ENCODE measurements at regions not wholly inside any gene's neighbourhood (a gene's known extent, or its start where the extent isn't known, plus 50 kb on each side); places are given as distances from the start of the nearest gene placed in this dataset.

GRCh38 chr15:61798631-61799030 is 261.6 kb downstream of the VPS13C start:
- DNase-seq (ENCODE audit: extremely low read depth, low read depth), result no peak
- H3K4me3 ChIP-seq (replicated peaks; ENCODE audit: low read depth, low read length), result no peak overlapping the region
- TF ChIP-seq, protein P1, sequence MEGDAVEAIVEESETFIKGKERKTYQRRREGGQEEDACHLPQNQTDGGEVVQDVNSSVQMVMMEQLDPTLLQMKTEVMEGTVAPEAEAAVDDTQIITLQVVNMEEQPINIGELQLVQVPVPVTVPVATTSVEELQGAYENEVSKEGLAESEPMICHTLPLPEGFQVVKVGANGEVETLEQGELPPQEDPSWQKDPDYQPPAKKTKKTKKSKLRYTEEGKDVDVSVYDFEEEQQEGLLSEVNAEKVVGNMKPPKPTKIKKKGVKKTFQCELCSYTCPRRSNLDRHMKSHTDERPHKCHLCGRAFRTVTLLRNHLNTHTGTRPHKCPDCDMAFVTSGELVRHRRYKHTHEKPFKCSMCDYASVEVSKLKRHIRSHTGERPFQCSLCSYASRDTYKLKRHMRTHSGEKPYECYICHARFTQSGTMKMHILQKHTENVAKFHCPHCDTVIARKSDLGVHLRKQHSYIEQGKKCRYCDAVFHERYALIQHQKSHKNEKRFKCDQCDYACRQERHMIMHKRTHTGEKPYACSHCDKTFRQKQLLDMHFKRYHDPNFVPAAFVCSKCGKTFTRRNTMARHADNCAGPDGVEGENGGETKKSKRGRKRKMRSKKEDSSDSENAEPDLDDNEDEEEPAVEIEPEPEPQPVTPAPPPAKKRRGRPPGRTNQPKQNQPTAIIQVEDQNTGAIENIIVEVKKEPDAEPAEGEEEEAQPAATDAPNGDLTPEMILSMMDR (IDR thresholded peaks at IDR 0.05; ENCODE audit: low read depth, low read length, missing control alignments), result no peak

DNA sequence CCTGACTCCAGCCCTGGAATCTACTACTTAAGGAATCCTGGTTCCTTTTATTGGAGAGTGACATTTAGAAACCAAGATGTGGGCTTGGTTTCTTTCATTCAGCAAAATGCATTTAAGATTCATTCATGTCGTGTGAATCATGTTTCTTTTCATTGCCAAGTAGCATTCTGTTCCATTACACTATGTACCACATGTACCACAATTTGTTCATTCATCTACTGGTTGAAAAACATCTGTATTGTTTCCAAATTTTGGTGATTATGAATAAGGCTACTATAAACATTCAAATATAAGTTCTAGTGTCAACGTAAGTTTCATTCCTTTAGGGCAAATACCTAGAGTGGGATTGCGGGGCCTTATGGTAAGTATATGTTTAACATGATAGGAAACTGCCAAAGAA is 264.2 kb downstream of the VPS13C start:
- TF ChIP-seq, protein P1 (IDR thresholded peaks at IDR 0.05; ENCODE audit: low read depth, low read length, missing control alignments), result no peak
- no peak overlapping the region for H3K4me3 ChIP-seq (replicated peaks; ENCODE audit: low read depth, low read length)
- no peak for DNase-seq (ENCODE audit: extremely low read depth, low read depth)

- no peak for DNase-seq (ENCODE audit: extremely low read depth, low read depth)
- TF ChIP-seq, protein P1 (IDR thresholded peaks at IDR 0.05; ENCODE audit: low read depth, low read length, missing control alignments), result no peak
These were observed 265.4 kb downstream of the VPS13C start for GRCh38 chr15:61794881-61795280.

DNA sequence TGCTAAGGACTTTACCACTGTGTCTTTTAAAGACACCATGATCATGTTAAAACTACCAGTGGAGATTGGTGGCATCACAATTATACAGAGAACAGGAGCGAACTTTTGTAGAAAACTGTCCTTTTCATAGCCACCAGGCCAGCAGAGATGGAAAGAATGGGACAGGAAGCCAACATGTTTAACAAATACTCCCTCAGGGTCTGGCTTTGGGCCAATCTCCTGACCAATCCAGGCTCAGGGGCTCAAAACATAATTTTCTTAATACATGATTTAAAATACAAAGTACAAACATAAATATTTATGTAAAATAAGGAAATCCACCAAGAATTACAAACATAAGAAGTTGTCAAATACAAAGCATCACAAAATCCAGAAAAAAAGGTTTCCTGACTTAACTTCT is 266.0 kb downstream of the VPS13C start:
- TF ChIP-seq, protein P1 (IDR thresholded peaks at IDR 0.05; ENCODE audit: low read depth, low read length, missing control alignments), result no peak
- H3K4me3 ChIP-seq (replicated peaks; ENCODE audit: low read depth, low read length), result no peak overlapping the region
- DNase-seq (ENCODE audit: extremely low read depth, low read depth), result no peak

More at GRCh38 chr15:61794881-61795280, 265.4 kb downstream of the VPS13C start:
- no peak overlapping the region for H3K4me3 ChIP-seq (replicated peaks; ENCODE audit: low read depth, low read length)

GRCh38 chr15:61784734-61785133 is 275.5 kb downstream of the VPS13C start:
- TF ChIP-seq, protein P1 (IDR thresholded peaks at IDR 0.05; ENCODE audit: low read depth, low read length, missing control alignments), result no peak
- DNase-seq (ENCODE audit: extremely low read depth, low read depth), result no peak
- H3K4me3 ChIP-seq (replicated peaks; ENCODE audit: low read depth, low read length), result no peak overlapping the region

- no peak for DNase-seq (ENCODE audit: extremely low read depth, low read depth)
- TF ChIP-seq, protein P1 (IDR thresholded peaks at IDR 0.05; ENCODE audit: low read depth, low read length, missing control alignments), result no peak
- H3K4me3 ChIP-seq (replicated peaks; ENCODE audit: low read depth, low read length), result no peak overlapping the region
These were observed 279.8 kb downstream of the VPS13C start for GRCh38 chr15:61780278-61780980.

- no peak overlapping the region for H3K4me3 ChIP-seq (replicated peaks; ENCODE audit: low read depth, low read length)
- no peak for DNase-seq (ENCODE audit: extremely low read depth, low read depth)
- TF ChIP-seq, protein P1 (IDR thresholded peaks at IDR 0.05; ENCODE audit: low read depth, low read length, missing control alignments), result no peak
These were observed 282.6 kb downstream of the VPS13C start for GRCh38 chr15:61777689-61778088.

Measured in HFF-Myc (cell line).